SK-N-SH (cell line): ENCODE measurements at regions not wholly inside any gene's neighbourhood (a gene's known extent, or its start where the extent isn't known, plus 50 kb on each side); places are given as distances from the start of the nearest gene placed in this dataset.

ENCODE experiments used
- CTCF ChIA-PET: fragments of 300-600, 350-600 bp; formaldehyde crosslinking; extraction: SDS; loops from one replicate; lab custom pipeline; 2021; lab: Yijun Ruan, JAX
- POLR2A ChIA-PET: fragments of 350-600 bp; sonication (Branson Sonifier 250); formaldehyde crosslinking; extraction: SDS; loops from one replicate; lab custom pipeline; 2020; ENCODE audit warnings: antibody characterized with exemption, inconsistent platforms; lab: Yijun Ruan, JAX
- DNase-seq: peaks from one replicate; pipeline ENCODE4 v3.0.0; 2012
- H2AFZ ChIP-seq: fragments of 200-600 bp; sonication (generic); 2 replicates; pipeline ENCODE4 v1.8.1; 2016; ENCODE audit warnings: antibody characterized with exemption, mild to moderate bottlenecking, low read depth
- H3F3A ChIP-seq: fragments of 200-600 bp; sonication (generic); replicated peaks from 2 replicates; pipeline ENCODE3; 2016; ENCODE audit warnings: antibody characterized with exemption, mild to moderate bottlenecking; ENCODE audit not compliant: insufficient read depth
- H3K27ac ChIP-seq, 2 experiments: fragments of 200-500 bp in 1 of 2; fragments of 200-600 bp in 1 of 2; sonication (Bioruptor generic) in 1 of 2; sonication (generic), shearing (Covaris generic) in 1 of 2; 2 replicates each; pipeline versions ENCODE4 v1.5.1 to v1.6.1; 2014 to 2016; ENCODE audit warnings: low read depth in 2 of 2, inconsistent platforms in 1 of 2, low read length in 1 of 2, mild to moderate bottlenecking in 1 of 2, mixed read lengths in 1 of 2
- H3K27me3 ChIP-seq: fragments of 200-600 bp; sonication (generic), shearing (Covaris generic); 2 replicates; pipeline ENCODE4 v1.6.1; 2016; ENCODE audit warnings: mixed run types; ENCODE audit not compliant: insufficient read depth
- H3K36me3 ChIP-seq, 2 experiments: fragments of 200-500 bp in 1 of 2; fragments of 200-600 bp in 1 of 2; sonication (Bioruptor generic) in 1 of 2; sonication (generic) in 1 of 2; replicated peaks in 1 of 2; 2 replicates each; pipeline versions ENCODE3 to v1.5.1; 2014 to 2016; ENCODE audit warnings: low read length in 1 of 2, mild to moderate bottlenecking in 1 of 2; ENCODE audit not compliant: insufficient read depth in 2 of 2, control insufficient read depth in 1 of 2
- H3K4me1 ChIP-seq, 2 experiments: fragments of 200-500 bp in 1 of 2; fragments of 200-600 bp in 1 of 2; sonication (Bioruptor generic) in 1 of 2; sonication (generic), shearing (Covaris generic) in 1 of 2; 2 replicates each; pipeline versions ENCODE4 v1.5.1 to v1.6.1; 2014 to 2016; ENCODE audit warnings: low read depth in 1 of 2, low read length in 1 of 2, mixed run types in 1 of 2; ENCODE audit not compliant: insufficient read depth in 2 of 2, control insufficient read depth in 1 of 2
- H3K4me2 ChIP-seq: fragments of 200-600 bp; sonication (generic), shearing (Covaris generic); 2 replicates; pipeline ENCODE4 v1.6.1; 2017; ENCODE audit warnings: mixed run types
- H3K4me3 ChIP-seq, 2 experiments: fragments of 200-500 bp in 1 of 2; fragments of 200-600 bp in 1 of 2; sonication (Bioruptor generic) in 1 of 2; sonication (generic), shearing (Covaris generic) in 1 of 2; 2 replicates each; pipeline versions ENCODE4 v1.5.1 to v1.8.1; 2014 to 2016; ENCODE audit warnings: low read depth in 2 of 2, inconsistent platforms in 1 of 2, low read length in 1 of 2, mild to moderate bottlenecking in 1 of 2, mixed read lengths in 1 of 2, moderate library complexity in 1 of 2
- H3K79me2 ChIP-seq: fragments of 200-600 bp; sonication (generic); 2 replicates; pipeline ENCODE4 v1.8.1; 2017; ENCODE audit warnings: mild to moderate bottlenecking; ENCODE audit not compliant: insufficient read depth
- H3K9ac ChIP-seq: fragments of 200-600 bp; sonication (generic); 2 replicates; pipeline ENCODE4 v1.6.1; 2017; ENCODE audit warnings: mixed run types
- H3K9me2 ChIP-seq: fragments of 200-600 bp; sonication (generic); 2 replicates; pipeline ENCODE4 v1.6.1; 2017; ENCODE audit warnings: mixed run types
- H3K9me3 ChIP-seq: fragments of 200-600 bp; sonication (generic); 2 replicates; pipeline ENCODE4 v1.6.1; 2017; ENCODE audit warnings: mixed run types, mild to moderate bottlenecking, moderate library complexity
- H4K20me1 ChIP-seq: fragments of 200-600 bp; sonication (generic); 2 replicates; pipeline ENCODE4 v1.6.1; 2017; ENCODE audit warnings: mild to moderate bottlenecking, mixed run types; ENCODE audit not compliant: insufficient read depth
- CTCF ChIP-seq: fragments of 200-600 bp; sonication (generic); IDR thresholded peaks from 2 replicates; pipeline ENCODE4 v1.6.1; 2017; ENCODE audit warnings: antibody characterized with exemption, mild to moderate bottlenecking, moderate library complexity
- ELF1 ChIP-seq: IDR thresholded peaks from 2 replicates; pipeline ENCODE4 v1.4.0; 2012
- EZH2phosphoT487 ChIP-seq: fragments of 200-600 bp; sonication (generic); IDR thresholded peaks from 2 replicates; pipeline ENCODE4 v1.6.1; 2017; ENCODE audit warnings: low read depth, mixed run types, mild to moderate bottlenecking, antibody characterized with exemption, moderate library complexity, borderline replicate concordance
- FOXJ3 ChIP-seq: sonication (generic); formaldehyde crosslinking; IDR thresholded peaks from 2 replicates; pipeline ENCODE4 v1.5.1; 2020; ENCODE audit warnings: mild to moderate bottlenecking, missing genetic modification reagents
- GABPA ChIP-seq: IDR thresholded peaks from 2 replicates; pipeline ENCODE4 v1.4.0; 2012; ENCODE audit warnings: low read depth, mild to moderate bottlenecking
- MEF2A ChIP-seq: IDR thresholded peaks from 2 replicates; pipeline ENCODE4 v1.4.0; 2012; ENCODE audit warnings: low read depth, borderline replicate concordance
- MXI1 ChIP-seq: IDR thresholded peaks from 2 replicates; pipeline ENCODE4 v1.6.1; 2012; ENCODE audit warnings: mild to moderate bottlenecking, low read depth, low read length, improper control_type of control experiment
- NRF1 ChIP-seq: IDR thresholded peaks from 2 replicates; pipeline ENCODE4 v1.6.1; 2012; ENCODE audit warnings: low read depth, mild to moderate bottlenecking, low read length
- PBX3 ChIP-seq: IDR thresholded peaks from 2 replicates; pipeline ENCODE4; 2012
- POLR2AphosphoS5 ChIP-seq: IDR thresholded peaks from 2 replicates; pipeline ENCODE4 v1.6.1; 2012; ENCODE audit warnings: low read depth, low read length
- RAD21 ChIP-seq: IDR thresholded peaks from 2 replicates; pipeline ENCODE4 v1.6.1; 2012; ENCODE audit warnings: mild to moderate bottlenecking, low read length
- SIN3A ChIP-seq: IDR thresholded peaks from 2 replicates; pipeline ENCODE4 v1.6.1; 2012; ENCODE audit warnings: low read depth, mild to moderate bottlenecking, low read length, moderate library complexity, borderline replicate concordance
- SMC3 ChIP-seq: IDR thresholded peaks from 2 replicates; pipeline ENCODE4 v1.6.1; 2012; ENCODE audit warnings: low read depth, low read length, improper control_type of control experiment
- TCF12 ChIP-seq: IDR thresholded peaks from 2 replicates; pipeline ENCODE4 v1.4.0; 2012
- USF2 ChIP-seq: fragments of 150-350 bp; IDR thresholded peaks from 2 replicates; pipeline ENCODE4 v1.6.1; 2017; ENCODE audit warnings: antibody characterized with exemption, low read length, low read depth, borderline replicate concordance
- YY1 ChIP-seq: IDR thresholded peaks from 2 replicates; pipeline ENCODE4 v1.4.0; 2012; ENCODE audit warnings: low read depth, mild to moderate bottlenecking
- ZBTB33 ChIP-seq: IDR thresholded peaks from 2 replicates; pipeline ENCODE4 v1.4.0; 2012; ENCODE audit warnings: low read depth, borderline replicate concordance
- WGBS: methylation state at CpG from one replicate; pipeline ENCODE4 v1.1.6; 2017; ENCODE audit warnings: low lambda C conversion rate; 5-methylcytosine and 5-hydroxymethylcytosine counted together
- TF ChIP-seq, protein P1 (sequence below): fragments of 150-350 bp; IDR thresholded peaks from 2 replicates; pipeline ENCODE4 v1.6.1; 2016; ENCODE audit warnings: mild to moderate bottlenecking, low read depth, low read length
- TF ChIP-seq, protein P2 (sequence below): IDR thresholded peaks from 2 replicates; pipeline ENCODE4 v1.4.0; 2012; ENCODE audit warnings: low read depth

DNA sequence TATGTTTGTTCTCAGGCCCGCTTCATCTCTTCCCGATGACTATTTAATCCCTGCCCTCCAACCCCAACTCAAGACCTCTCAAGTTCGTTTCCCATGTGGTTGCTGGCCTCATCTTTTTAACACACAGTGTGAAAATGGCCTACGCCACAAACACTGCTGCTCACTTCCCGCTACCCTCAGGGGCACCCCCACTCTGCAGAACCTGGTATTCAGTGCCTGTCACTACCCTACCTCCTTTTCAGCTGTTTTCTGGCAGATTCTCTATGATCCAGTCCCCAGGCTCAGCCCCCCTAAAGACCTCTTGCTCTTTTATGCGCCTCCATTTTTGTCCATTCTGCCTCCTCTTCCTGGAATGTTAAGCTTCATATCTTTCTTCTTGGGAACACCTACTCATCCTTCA is 152.6 kb upstream of the C1orf174 start:
- H3K4me3 ChIP-seq: no peak overlapping the region
- no peak overlapping the region for H3K9ac ChIP-seq
- no peak overlapping the region for H3K4me2 ChIP-seq
- POLR2A ChIA-PET: no interaction called here
- H3K9me2 ChIP-seq: no peaks in the 10 kb centered on the region
- no peaks in the 10 kb centered on the region for H3K79me2 ChIP-seq
- no peak overlapping the region for H3K27ac ChIP-seq
- H2AFZ ChIP-seq: no peak overlapping the region
- CTCF ChIA-PET: no interaction called here
- H3F3A ChIP-seq: no peaks in the 10 kb centered on the region
- H3K27me3 ChIP-seq: no peaks in the 10 kb centered on the region
- no peaks in the 10 kb centered on the region for H4K20me1 ChIP-seq
- no peak for DNase-seq
- H3K36me3 ChIP-seq: no peaks in the 10 kb centered on the region
- WGBS: 56% methylated on average over 6 of the region's 6 CpGs
- no peaks in the 10 kb centered on the region for H3K9me3 ChIP-seq
- TF ChIP-seq, protein P1, sequence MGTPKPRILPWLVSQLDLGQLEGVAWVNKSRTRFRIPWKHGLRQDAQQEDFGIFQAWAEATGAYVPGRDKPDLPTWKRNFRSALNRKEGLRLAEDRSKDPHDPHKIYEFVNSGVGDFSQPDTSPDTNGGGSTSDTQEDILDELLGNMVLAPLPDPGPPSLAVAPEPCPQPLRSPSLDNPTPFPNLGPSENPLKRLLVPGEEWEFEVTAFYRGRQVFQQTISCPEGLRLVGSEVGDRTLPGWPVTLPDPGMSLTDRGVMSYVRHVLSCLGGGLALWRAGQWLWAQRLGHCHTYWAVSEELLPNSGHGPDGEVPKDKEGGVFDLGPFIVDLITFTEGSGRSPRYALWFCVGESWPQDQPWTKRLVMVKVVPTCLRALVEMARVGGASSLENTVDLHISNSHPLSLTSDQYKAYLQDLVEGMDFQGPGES: no peak
- no peak for TF ChIP-seq CTCF
- no peak for TF ChIP-seq PBX3
- no peak for TF ChIP-seq POLR2AphosphoS5
- TF ChIP-seq GABPA: no peak
- TF ChIP-seq MEF2A: no peak
- no peak for TF ChIP-seq FOXJ3
- TF ChIP-seq USF2: no peak
- TF ChIP-seq, all 33 proteins: peak for 0
- no peaks in the 10 kb centered on the region for H3K4me1 ChIP-seq

GRCh38 chr1:4053160-4053748 is 153.2 kb upstream of the C1orf174 start:
- CTCF ChIA-PET: no interaction called here
- H3K27me3 ChIP-seq: no peaks in the 10 kb centered on the region
- no peaks in the 10 kb centered on the region for H3F3A ChIP-seq
- H3K4me1 ChIP-seq: no peaks in the 10 kb centered on the region
- no peaks in the 10 kb centered on the region for H3K36me3 ChIP-seq
- no peak for DNase-seq
- TF ChIP-seq, protein P2, sequence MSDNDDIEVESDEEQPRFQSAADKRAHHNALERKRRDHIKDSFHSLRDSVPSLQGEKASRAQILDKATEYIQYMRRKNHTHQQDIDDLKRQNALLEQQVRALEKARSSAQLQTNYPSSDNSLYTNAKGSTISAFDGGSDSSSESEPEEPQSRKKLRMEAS: no peak
- no peak for TF ChIP-seq MXI1
- TF ChIP-seq SIN3A: no peak
- TF ChIP-seq EZH2phosphoT487: no peak
- TF ChIP-seq USF2: no peak
- TF ChIP-seq YY1: no peak
- no peak for TF ChIP-seq ELF1
- TF ChIP-seq NRF1: no peak
- TF ChIP-seq ZBTB33: no peak
- no peak for TF ChIP-seq TCF12
- no peak for TF ChIP-seq RAD21
- no peak for TF ChIP-seq SMC3
- TF ChIP-seq, all 33 proteins: peak for 0
- no peaks in the 10 kb centered on the region for H3K79me2 ChIP-seq
- H4K20me1 ChIP-seq: no peaks in the 10 kb centered on the region
- H3K4me2 ChIP-seq: no peak overlapping the region
- H3K9me2 ChIP-seq: no peaks in the 10 kb centered on the region
- 44% methylated on average over 8 of the region's 8 CpGs for WGBS
- POLR2A ChIA-PET: interaction anchor here (0.6 kb wide), 1 partner anchor 73 kb away, joined by 3 read pairs; no protein-coding TSS in a partner anchor
- no peaks in the 10 kb centered on the region for H3K9me3 ChIP-seq
- H3K4me3 ChIP-seq: no peak overlapping the region
- no peak overlapping the region for H3K27ac ChIP-seq
- H3K9ac ChIP-seq: no peak overlapping the region
- no peak overlapping the region for H2AFZ ChIP-seq
